ENCODE measurements at regions not wholly inside any gene's neighbourhood (a gene's known extent, or its start where the extent isn't known, plus 50 kb on each side); places are given as distances from the start of the nearest gene placed in this dataset.
"Not testable (repeated sequence)": the region's sequence is repeated elsewhere in the genome, so short reads cannot be mapped to it uniquely, and the experiment has no call there.

DNA sequence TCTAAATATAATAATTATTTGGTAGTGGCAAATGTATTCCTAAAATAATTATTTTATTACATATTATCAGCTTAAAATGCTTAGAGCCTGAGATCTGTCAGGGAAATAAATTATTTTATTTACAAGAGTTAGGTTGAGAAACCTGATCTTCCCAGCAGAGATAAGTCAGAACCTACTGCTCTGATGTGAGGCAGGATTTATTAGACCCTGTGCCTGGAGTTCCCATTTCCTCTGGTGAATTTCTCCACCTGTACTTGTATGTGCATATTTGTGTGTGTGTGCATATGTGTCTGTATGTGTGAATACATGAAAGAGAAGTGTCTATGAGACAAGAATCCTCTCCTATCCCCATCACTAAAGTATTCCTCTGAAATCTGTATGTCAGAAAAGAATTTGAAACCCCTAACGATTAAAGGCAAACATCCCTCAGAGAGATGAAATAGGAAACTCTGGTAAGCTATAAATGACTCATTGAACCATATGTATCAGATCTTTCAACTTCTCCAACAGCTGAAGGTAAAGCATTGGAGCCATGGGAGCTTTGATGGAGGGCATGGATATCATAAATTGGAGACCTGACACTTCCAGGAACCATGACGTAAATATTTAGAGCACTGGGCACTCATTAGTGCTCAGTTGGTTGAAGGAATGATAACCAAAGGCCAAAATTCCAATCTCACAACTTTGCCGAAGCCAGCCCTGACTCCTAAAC, 190.9 kb downstream of the XPNPEP1 start:
- no peak for DNase-seq (ENCODE audit: low read depth in 3 of 3)

DNA sequence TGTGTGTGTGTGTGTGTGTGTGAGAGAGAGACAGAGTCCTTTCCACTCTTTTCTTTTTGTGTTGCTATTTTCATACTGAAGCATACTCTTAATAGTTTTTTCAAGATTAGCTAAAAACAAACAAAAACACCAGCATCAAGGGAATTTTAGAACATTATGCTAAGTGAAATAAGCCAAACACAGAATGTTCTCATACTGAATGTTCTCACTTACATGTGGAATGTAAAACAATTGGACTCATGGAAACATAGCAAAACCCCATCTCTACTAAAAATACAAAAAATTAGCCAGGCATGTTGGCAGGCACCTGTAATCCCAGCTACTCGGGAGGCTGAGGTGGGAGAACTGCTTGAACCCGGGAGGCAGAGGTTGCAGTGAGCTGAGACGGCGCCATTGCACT, 193.4 kb downstream of the XPNPEP1 start:
- not testable (repeated sequence) for DNase-seq (ENCODE audit: low read depth in 3 of 3)

DNA sequence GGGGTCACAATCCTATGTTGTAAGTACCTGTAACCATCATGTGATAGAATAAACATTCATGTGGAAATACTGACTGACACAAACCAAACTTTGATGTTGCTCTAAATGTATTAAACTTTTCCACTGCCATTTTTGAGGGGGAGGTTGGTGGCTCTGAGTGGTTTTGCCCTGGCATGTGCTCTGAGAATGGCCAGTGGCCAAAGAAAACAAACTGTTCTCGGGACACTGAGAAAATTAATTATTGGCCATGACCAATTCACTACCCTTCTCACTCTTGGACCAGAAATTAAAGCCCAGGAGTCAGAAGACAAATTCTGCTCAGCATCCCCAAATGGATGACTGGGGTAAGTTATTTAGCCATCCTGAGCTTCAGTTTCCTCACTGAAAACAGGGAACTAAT, 195.9 kb downstream of the XPNPEP1 start:
- DNase-seq (ENCODE audit: low read depth in 3 of 3), result no peak

DNA sequence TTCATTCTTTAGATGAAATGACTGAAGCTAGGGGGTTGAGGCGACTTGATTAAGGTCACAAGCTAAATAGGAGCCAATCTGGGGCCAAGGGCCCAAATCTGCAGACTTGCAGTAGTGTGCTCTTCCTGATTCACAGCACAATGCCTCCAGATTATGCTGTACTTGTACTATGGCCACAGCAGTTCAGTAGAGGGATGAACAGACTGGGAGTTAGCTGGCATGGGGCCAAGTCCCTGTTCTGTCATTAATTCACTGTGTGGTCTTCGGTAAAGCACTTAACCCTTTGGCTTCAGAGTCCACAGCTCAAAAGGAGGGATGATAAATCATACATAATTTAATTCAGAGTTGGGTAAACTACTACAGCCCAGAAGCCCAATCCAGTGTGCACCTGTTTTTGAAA, 196.8 kb downstream of the XPNPEP1 start:
- no peak for DNase-seq (ENCODE audit: low read depth in 3 of 3)

DNA sequence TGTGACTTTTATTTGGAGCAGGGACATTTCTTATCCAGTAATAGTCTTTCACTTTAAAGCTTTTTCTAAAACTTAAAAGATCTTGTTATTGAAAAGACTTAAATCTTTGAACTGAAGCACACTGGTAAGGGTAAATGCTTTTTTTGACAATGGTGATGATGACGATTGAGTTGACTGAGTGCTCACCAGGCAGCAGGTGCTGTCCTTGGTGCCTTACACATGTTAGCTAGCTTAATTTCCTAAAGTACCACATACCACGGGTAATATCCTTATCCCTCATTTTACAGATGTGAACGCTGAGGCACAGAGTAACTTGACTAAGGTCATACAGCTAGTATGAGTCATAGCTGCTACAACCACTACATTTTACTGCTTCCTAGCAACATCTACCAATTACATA, 200.0 kb downstream of the XPNPEP1 start:
- DNase-seq (ENCODE audit: low read depth in 3 of 3), result no peak

DNA sequence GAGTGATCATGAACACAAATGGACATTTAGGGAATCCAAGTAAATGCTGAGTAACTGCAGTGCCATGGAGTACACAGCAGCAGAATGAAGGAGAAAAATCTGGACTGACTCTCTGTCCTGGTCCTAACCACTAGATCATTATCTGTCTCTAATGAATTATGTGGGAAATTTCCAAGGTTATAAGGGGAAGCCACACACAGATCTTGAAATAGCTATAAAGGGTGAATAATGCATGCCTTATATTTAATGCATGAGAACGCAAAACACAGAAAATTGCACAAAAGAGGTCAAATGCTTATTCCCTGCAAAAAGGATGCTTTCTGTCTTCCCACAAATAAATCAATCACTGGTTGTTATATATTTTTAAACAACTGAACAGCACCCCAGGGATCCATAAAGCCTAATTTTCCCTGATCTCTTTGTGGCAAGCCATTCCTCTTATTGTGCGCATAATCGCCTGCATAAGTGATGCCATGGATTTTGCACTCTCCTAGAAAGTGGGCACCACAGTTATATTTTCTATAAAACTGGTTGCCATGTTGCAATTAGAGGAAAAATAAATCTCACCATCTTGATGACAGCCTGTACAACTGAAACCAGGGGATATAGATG, 201.8 kb downstream of the XPNPEP1 start:
- DNase-seq (ENCODE audit: low read depth in 3 of 3), result no peak

DNA sequence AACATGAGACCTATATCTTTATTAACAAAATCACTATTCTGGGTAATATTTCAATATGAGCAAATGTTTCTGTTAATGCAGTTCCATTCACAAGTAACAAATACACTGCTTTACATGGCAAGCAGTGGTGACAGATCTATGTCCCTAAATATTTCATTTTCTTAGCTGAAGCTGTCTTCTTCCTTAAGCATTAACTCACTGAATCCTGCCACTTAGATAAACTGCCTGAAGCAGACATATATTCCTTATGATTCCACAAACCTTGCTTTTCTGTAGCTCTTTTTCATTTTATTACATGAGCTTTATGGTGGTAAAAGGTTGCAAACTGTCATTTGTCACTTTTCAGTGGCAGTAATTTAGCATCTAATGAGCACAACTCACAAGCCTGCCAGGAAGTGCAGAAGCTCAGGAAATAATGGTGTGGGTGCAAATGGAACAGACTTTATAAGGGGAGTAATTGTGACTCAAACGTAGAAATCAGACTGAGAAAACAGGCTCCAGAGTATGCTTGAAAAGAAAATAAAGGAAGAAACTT, 217.2 kb downstream of the XPNPEP1 start:
- DNase-seq (ENCODE audit: low read depth in 3 of 3), result no peak

DNA sequence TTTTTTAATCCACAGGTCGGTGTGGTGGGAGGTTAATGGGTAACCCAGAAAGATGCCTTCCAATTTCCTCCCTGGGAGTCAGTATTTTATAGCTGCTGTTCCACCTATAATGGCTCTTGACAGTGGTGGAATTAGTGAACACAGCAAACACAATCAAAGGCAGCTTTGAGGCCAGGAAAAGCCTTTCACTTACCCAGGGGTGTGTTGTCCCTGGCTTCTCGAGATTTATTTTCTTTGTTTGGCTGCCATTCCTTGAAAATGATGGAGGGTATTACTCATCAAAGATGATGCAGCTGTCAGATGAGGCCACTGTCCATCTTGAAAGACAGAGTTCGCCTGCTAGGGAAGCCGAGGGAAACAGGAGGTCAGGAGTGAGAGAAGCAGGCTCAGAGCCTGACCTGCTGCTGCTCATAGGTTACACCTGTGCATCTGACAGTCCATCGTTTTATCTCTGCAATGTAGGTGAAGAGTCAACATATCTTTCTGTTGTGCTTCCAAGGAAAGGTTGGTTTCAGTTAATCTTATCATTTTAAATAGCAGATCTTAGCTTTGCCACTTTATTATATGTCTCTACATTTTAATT, 221.6 kb downstream of the XPNPEP1 start:
- no peak for DNase-seq (ENCODE audit: low read depth in 3 of 3)

DNA sequence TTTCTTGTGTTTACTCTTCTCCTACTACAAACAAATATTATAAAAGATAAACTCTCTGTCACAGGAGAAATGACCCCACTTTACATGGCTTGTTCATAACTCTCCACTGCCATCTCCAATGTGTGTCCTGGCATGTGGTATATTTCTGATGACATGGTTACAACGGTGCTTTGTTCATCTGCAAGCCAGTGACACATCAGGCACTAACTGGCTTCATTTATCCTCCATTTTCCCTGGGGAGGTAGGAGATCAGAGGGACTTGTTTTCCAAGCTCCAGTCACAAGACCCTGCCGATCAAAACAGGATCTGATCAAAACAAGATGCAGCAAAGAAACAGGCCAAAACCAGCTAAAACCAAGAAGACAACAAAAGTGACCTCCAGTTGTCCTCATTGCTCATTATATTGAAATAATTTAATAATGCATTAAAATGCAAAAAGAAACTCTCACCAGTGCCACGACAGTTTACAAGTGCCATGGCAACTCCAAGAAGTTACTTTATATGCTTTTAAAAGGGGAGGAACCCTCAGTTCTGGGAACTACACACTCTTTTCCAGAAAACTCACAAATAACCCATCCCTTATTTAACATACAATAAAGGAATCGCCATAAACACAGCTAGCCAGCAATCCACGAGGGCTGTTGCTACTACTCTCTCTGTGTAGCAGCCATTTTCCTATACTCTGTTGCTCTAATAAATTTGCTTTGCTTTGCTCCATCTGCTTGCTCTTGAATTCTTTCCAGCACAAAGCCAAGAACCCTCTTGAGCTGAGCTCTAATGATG, 224.2 kb downstream of the XPNPEP1 start:
- DNase-seq (ENCODE audit: low read depth in 3 of 3), result no peak

DNA sequence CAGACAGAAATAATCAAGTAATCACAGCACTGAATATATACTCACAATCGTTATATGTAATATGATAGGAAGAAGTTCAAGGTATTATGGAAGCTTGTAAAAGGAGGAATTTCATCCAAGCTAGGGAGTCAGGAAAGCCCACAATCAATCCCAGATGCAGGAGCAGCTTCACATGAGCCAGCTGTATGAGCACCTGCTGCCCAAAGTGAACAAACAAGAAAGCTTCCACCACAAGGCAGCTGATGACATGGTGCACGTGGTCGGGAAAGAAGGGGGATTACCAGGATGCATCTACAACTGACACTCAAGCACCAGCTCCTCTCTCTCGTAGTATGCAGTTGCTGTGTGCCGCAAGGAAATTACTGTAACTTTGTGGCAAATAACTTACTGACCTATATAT, 225.2 kb downstream of the XPNPEP1 start:
- DNase-seq (ENCODE audit: low read depth in 3 of 3), result no peak

DNA sequence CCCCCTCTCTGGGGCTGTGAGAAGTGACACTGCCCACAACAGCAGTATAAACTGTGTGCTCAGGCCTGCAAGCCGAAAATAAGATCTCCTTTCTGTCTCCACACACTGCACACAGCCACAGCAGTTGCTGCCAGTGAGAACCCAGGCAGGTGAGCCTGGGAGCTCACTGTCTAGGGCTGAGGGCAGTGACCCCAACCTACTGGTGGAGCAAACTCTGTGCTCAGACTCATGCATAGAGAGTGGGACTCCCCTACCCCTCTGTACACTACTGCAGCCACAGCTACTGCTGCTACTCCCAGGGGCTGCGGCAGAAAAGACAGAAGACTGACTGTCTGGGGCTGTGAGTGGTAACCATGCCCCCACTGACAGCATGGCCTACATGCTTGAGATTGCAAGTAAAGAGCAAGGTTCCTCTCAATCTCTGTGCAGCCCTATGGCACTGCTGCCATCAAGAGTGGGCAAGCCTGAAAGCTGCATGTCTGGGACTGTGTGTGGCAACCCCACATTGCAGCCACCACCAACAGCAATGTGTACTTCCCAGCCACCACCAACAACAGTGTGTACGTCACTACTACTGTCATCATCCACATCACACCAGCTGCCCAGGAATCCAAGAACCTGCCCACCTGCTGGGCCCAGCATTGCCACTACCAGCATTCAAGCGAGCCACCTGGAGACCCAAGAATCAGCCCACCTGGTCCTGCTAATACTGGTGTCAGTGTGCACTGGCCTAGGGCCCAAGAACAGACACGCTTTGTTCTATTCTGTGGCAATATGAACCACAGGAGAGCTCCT, 226.1 kb downstream of the XPNPEP1 start:
- no peak for DNase-seq (ENCODE audit: low read depth in 3 of 3)

DNA sequence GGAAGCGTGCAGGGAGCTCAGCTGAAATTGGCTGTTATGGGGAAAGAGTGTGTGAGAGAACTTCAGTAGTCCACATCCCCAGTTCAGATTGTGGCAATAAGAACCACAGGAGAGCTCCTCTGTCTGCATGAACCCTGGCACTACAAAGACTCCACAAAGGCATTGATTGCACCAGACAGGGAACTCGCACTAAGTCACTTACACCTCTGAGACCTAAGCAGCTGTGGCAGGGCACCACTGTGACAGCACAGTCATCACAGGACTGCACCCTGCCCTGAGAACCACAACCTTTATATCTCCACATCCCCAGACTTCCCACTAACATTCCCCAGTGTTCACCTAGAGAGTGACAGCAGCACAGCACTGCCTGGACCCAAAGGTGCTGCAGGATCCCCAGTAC, 226.8 kb downstream of the XPNPEP1 start:
- DNase-seq (ENCODE audit: low read depth in 3 of 3), result no peak

DNA sequence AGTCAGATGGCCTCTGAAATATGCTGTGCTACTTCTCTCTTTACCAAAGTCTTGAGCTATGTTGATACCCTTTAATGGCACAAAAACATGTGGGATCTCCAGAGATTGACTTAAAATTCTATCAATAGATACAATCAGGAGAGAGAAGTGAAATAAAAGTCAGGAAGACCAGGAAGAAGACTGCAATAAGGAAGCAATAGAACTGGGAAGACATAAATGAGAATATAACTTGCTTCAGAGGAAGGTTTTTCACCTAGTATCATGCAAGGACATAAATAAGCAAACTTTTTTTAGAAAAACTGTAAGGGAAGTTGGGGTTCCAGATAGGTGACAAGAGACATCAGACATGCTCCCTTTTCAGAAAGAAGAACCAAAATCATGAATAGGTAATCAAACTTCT, 227.3 kb downstream of the XPNPEP1 start:
- no peak for DNase-seq (ENCODE audit: low read depth in 3 of 3)

DNA sequence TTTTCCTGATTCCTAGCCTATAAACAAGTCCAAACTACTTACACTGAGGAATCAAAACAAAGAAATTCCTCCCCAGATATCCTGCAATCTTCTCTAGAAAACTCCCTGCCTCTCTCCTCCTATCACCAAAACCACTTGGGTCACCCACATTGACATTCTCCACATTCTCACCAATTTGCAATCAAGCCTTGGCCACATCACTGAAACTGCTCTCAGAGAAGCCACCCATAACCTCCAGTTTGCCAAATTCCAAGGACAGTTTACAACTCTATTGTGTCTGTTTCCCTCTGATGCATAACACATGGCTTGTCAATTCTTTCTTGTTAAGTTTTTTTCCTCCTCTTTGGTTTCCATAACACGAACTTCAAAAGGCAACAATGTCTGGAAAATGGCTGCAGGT, 233.5 kb downstream of the XPNPEP1 start:
- no peak for DNase-seq (ENCODE audit: low read depth in 3 of 3)

DNA sequence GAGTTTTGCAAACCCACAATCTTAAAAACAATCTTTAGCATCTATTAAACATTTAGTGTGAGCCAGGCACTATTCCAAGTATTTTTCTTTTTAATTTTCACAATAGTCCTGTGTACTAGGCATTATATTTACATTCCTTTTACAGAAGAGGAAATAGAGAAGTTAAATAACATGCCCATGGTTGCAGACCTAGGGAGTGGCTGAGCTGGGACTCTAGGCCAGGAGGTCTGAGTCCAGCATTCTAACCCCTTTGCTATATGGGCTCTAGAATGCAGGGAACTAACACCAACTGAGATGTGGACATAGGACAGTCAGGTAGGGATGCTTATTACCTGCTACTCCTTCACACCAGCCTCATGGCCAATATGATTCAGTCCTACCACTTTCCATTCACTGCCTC, 243.8 kb downstream of the XPNPEP1 start:
- DNase-seq (ENCODE audit: low read depth in 3 of 3), result no peak

DNA sequence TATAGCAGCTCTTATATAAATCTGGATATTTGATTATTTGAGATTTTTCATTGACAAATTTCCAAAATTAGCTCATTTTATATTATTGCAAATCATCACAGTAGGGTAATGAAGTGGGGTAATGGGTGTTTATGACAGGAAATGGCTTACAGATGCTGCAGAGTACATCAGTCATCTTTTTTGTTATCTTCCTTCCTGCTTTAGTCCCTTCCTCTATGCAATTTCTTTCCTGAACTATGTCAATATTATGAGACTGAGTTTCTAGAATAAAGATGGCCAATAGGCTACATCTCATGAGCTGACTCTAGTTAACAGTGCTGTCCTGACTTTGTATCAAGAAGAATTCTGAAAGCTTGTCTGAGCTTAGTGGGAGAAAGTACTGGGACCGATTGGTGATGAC, 244.5 kb downstream of the XPNPEP1 start:
- DNase-seq (ENCODE audit: low read depth in 3 of 3), result no peak

DNA sequence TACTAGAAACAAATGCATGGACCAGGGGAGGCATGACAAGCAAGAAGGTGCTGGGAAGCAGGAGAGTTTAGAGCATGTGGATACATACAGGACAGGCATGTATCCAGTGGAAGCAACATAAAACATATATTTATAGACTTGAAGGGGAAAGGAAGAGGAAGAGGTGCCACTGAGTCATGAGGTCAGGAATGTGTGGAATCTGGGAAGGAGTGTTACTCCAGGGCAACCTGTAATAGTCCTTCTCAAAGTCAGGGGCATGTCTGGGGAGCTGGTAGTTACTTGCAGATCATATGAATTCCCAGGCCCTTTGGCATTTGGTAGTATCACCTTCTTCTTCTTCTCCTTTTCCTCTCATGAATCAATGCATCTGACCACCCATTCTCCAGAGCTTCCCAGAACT, 246.6 kb downstream of the XPNPEP1 start:
- DNase-seq (ENCODE audit: low read depth in 3 of 3), result no peak

DNA sequence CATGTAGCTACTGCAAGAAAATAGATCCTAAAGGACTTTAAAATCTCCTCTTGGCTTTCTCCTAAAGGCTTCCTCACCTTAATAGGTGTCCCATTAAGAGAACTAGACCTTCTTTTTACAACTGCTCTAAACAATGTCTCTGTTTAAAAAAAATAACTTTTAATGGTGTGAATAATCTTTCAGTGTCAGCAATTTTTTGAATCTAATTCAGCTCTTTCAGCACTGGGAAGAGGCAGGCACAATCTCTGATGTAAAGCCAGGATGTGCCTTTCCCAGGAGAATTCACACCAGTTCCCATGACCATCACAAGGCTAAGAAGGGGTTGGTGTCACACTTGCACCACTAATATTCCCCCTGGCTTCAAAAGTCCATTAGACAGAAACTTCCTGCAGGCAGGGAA, 254.6 kb downstream of the XPNPEP1 start:
- DNase-seq (ENCODE audit: low read depth in 3 of 3), result no peak

DNA sequence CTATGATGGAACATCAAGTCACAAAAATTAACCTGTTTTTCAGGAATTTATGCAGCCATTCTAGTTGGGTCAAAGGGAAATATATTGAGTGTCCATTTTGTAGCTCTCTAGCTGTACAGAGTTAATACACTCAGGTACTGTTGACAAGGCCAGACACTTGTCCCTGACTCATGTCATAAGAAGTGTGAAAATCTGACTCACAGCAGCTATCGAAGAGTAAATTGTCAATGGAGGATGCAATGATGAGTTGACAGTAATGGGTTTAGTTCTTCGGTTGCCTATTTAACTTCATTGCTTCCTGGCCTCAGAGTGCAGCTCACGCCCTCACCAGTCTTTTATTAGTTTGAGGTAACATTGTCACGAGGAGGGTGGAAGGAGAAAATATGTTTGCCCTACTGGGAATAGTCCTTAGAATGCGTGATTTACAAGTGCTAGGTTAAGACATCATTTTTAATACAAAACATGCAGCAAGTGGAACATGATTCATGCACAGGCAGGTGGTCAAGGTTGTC, 255.1 kb downstream of the XPNPEP1 start:
- no peak for DNase-seq (ENCODE audit: low read depth in 3 of 3)

DNA sequence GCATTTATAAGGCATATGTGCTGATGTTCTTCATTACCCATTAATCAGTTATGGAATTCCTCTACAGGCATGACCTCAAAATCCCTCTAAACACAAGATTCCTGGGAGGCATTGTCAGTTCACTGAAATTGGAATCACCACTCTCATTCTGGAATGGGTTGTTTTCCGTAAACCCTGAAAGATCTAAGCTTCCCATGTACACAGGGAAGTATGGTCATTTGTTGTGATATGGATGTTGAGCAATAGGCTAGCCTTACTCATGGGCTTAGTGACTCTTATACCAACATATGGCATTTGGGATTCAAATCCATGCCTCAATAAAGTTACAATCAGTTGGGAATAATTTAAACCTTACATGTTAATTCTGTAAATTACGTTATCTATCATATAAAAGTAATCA, 258.0 kb downstream of the XPNPEP1 start:
- DNase-seq (ENCODE audit: low read depth in 3 of 3), result no peak

DNA sequence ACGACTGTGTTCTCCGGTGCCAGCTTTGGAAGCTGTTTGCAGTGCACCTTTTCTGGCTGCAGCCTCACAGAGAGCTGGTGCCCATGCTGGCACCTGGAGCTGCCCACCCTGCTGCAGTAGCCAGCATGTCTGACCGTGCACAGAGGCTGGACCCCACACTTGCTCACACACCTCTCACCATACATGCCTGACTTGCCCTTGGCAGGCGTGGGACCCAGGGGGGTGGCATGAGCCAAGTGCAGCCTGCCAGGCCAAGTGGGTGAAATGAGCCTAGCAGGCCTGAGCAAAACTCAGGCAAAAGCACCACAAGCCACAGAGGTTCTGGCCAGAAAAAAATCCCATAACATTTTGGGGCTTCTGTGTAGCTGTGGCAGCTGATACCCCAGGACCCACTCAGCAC, 258.8 kb downstream of the XPNPEP1 start:
- no peak for DNase-seq (ENCODE audit: low read depth in 3 of 3)

Measured in stimulated activated CD4-positive, alpha-beta T cell treated with anti-CD3 and anti-CD28 coated beads, TNF-alpha, amount 100 ng/mL, for 24 hours (primary cell).